GM12892 (cell line): ENCODE measurements at regions not wholly inside any gene's neighbourhood (a gene's known extent, or its start where the extent isn't known, plus 50 kb on each side); places are given as distances from the start of the nearest gene placed in this dataset.

Experiments
- POLR2A ChIP-seq: IDR thresholded peaks from 2 replicates; pipeline ENCODE4 v1.6.1; 2011; ENCODE audit warnings: low read depth, low read length, control low read depth
- POLR2AphosphoS5 ChIP-seq: IDR thresholded peaks from 2 replicates; pipeline ENCODE4 v1.6.1; 2011; ENCODE audit warnings: low read depth, low read length, control low read depth

GRCh38 chr3:29164825-29165224 lies 116.0 kb upstream of the RBMS3 start:
- TF ChIP-seq POLR2AphosphoS5 (no peak), POLR2A (no peak)
